ENCODE measurements at regions not wholly inside any gene's neighbourhood (a gene's known extent, or its start where the extent isn't known, plus 50 kb on each side); places are given as distances from the start of the nearest gene placed in this dataset.
A peak's percentile ranks its signal among the peaks of the same experiment; 100 is the strongest.
"Not testable (repeated sequence)": the region's sequence is repeated elsewhere in the genome, so short reads cannot be mapped to it uniquely, and the experiment has no call there.

GRCh38 chr3:177464392-177465256, 267.3 kb upstream of the TBL1XR1 start:
- no peak for TF ChIP-seq CTCF (IDR thresholded peaks at IDR 0.05)
- ATAC-seq (ENCODE audit: low FRiP score) (no peak), DNase-seq (ENCODE audit: low spot score) (no peak)

- no peak for TF ChIP-seq CTCF (IDR thresholded peaks at IDR 0.05)
- no peak for ATAC-seq (ENCODE audit: low FRiP score)
- DNase-seq (ENCODE audit: low spot score) = no peak
Observed at GRCh38 chr3:177465257-177465642, 268.0 kb upstream of the TBL1XR1 start.

GRCh38 chr3:177466074-177466473, 268.8 kb upstream of the TBL1XR1 start:
- DNase-seq (ENCODE audit: low spot score) = no peak

GRCh38 chr3:177466622-177467021, 269.3 kb upstream of the TBL1XR1 start:
- ATAC-seq (ENCODE audit: low FRiP score); DNase-seq (ENCODE audit: low spot score): not testable (repeated sequence)

More at GRCh38 chr3:177466074-177466473, 268.8 kb upstream of the TBL1XR1 start:
- no peak for ATAC-seq (ENCODE audit: low FRiP score)
- TF ChIP-seq CTCF (IDR thresholded peaks at IDR 0.05) = no peak

- no peak for TF ChIP-seq CTCF (IDR thresholded peaks at IDR 0.05)
- no peak for DNase-seq (ENCODE audit: low spot score)
- ATAC-seq (ENCODE audit: low FRiP score) = no peak
Observed at GRCh38 chr3:177467247-177467985, 270.1 kb upstream of the TBL1XR1 start.

GRCh38 chr3:177468331-177468730, 271.0 kb upstream of the TBL1XR1 start:
- no peak for DNase-seq (ENCODE audit: low spot score)
- TF ChIP-seq CTCF (IDR thresholded peaks at IDR 0.05) = no peak
- ATAC-seq (ENCODE audit: low FRiP score) = peak; percentile 30

- no peak for TF ChIP-seq CTCF (IDR thresholded peaks at IDR 0.05)
- no peak for DNase-seq (ENCODE audit: low spot score)
- no peak for ATAC-seq (ENCODE audit: low FRiP score)
Observed at GRCh38 chr3:177468816-177469215, 271.5 kb upstream of the TBL1XR1 start.

All from omental fat pad (tissue), 3 donors.